ENCODE measurements at regions not wholly inside any gene's neighbourhood (a gene's known extent, or its start where the extent isn't known, plus 50 kb on each side); places are given as distances from the start of the nearest gene placed in this dataset.

DNA sequence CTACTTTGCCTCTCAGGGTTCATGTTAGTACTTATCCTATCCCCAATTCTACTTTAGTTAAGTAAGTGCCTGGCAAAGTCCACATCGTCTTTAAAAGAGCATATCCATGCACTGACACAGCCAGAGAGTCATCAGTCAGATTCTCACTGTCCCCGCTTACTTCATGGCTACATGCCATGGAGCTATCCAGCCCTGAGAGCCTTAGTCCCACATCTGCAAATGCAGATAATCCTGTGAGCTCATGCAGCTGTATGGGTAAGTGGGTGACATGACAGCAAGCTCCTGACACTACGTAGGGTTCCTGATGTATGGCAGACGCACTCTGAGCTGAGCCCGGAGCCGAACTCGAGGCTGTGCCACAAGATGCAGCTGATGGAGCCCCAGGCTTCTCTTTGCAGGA lies 661.5 kb downstream of the LIG4 start:
- DNase-seq = no peak

DNA sequence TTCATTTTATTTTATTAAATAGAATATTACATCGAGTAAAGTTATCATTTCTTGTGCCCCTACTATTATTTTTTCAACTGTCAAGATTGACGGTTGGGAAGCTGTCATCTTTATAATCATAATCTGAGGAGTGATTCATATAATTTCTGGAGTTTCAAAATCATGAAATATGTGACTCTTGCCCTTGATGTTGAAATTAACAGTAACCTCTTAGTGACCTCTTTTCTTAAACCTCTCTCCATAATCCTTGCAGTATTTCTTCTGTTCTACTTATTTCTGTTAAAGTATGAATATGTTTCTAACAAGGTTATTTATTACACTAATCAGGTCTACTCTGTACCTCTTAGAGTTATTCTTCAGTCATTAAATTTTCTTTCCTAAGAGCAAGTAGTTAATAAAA lies 663.8 kb downstream of the LIG4 start:
- no peak for DNase-seq

DNA sequence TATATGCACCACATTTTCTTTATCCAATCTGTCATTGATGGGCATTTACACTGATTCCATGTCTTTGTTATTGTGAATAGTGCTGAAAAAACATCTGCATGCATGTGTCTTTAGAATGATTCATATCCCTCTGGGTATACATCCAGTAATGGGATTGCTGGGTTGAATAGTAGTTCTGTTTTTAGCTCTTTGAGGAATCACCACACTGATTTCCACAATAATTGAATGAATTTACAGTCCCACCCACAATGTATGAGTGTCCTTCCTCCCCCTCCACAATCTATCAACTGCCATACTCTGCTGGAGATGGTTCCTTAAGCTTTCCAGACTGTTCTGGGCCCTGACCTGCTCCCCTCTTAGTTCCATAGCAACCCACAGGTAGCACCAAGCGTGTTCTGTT lies 667.0 kb downstream of the LIG4 start:
- no peak for DNase-seq

DNA sequence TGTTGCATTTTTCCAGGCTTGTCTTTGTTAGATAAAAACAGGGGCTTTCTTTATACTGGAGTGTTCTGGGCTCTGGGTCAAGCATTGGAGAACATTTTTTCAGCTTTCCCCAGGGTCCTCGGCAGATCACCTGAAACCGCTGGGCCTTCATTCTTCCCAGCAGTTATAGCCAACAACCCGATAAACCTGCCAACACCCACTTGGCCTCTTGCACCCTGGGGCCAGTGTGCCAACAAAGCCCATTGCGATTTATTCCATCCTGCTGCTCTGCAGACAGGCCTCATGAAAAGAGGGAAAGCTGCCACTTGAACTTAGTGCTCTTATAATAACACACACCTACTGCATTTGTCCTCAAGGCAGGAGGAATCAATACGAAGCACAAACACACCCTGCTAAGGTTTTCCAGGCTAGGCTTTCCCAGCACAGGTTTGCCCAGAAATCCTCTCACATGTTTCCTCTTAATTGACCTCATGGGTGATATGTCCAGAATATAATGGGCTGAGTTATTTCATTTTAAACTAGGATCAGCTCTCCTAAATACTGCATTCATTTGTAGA lies 669.3 kb downstream of the LIG4 start:
- peak; percentile 61 for DNase-seq

DNA sequence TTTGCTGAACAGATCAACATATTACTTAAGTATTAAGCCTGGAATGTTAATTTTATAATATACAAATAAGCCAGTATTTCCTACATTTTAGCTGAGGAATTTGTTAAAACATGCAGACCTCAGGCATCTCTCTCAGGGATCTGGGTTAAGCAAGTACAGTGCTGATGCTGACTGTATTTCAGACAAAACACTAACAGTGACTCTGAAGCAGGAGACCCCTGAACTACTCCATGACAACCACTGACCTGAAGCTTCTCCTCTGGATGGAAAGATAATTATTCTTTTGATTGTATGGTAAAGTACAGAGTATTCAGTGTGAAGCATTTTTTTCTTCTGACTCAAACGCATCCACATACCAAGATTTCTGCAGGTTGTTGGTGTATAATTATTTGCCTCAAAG lies 680.8 kb downstream of the LIG4 start:
- DNase-seq = no peak

DNA sequence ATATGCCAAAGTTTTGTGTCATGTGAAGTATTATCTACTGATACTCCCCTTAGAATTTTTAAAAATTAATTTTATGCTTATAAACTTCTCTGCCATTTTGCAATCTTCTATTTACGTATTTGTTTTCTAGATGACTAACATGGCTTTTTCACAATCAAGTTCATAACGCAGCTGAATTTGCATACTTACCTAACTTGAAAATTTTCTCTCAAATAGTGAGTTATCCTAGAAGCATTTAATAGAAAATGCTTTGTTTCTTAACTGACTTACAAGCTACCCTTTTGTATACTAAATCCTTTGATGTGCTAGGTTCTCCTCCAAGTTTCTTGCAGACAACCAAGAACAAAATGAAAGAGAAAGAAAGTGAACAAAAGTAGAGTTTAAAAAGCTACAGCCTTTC lies 683.5 kb downstream of the LIG4 start:
- no peak for DNase-seq

DNA sequence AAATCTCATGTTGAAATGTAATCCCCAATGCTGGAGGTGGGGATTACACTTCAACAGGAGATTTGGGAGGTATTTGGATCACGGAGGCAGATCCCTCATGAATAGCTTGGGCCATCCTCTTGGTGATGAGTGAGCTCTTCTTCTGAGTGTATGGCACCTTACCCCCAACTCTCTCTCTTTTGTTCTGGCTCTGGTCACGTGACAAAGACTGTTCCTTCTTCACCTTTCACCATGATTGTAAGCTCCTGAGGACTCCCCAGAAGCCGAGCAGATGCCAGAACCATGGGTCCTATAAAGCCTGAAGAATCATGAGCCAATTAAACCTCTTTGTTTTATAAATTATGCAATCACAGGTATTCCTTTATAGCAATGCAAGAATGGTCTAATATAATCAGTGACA lies 684.2 kb downstream of the LIG4 start:
- DNase-seq = no peak

DNA sequence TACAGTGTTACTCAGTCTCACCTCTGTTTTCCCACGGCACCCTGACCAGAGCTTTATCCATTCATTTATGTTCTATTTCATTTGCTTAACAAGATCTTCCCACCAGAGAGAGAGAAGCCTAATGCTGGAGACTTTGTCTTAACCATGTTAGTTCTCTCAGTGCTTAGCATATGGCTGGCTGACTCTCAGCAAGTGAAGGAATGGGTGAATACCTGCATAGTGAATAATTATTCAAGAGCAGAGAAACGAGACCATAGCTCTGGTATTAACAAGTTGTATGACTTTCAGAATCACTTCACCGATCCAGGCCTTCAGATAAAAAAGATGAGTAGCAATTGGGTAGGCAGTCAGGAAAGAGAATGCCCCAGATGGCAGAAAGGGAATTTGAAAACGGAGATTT lies 686.3 kb downstream of the LIG4 start:
- DNase-seq = no peak

DNA sequence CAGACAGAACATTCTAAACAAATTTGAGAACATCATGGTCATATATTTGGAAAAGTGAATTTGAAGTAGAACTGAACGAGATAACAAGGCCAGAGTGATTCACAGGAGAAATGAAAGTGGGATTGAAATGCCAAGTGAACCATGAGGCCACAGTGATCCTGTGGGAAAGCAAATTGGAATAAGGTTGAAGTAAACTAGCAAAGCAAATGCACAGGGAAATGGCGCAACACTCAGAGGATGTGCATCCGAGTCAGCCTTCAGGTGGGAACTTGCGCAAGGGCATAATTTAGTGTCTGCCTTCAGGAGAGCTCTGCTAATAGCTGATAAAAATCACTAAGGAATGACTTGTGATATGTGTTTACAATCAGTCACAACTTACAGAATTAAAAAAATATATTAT lies 696.6 kb downstream of the LIG4 start:
- no peak for DNase-seq

DNA sequence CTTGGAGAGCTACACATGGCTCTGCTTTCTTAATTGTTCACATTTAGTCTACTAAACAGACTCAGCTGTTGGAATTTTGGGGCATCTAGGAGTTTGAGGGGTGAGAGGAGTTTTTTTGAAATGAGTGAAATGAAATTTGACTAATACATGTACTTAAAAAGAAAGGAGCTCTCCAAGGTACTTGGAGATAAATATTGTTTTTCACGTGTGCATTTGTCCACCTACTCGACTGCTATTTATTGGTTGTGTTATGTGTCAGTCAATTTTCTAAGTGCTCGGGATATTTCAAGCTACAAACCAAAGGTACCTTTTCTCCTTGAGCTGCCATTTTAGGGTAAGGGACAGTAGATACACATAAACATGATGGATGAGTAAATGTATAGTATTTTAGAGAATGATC lies 697.0 kb downstream of the LIG4 start:
- no peak for DNase-seq

DNA sequence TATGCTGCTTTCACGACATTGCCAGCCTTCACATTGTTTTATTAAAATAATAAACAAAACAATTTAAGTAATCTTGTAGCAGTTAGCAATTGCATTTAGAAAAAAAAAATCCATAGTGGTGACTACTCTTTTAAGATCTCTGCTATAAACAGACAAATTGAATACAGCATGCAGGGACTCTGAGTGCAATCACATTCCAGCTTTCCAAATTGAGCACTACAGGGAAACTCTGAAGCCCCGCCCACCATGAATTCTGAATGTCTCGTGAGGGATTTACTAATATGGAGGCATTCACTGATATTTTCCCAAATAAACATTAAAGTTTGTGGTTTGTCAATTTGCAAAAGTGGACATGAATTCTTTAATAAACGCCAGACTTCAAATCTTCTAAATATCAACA lies 698.8 kb downstream of the LIG4 start:
- no peak for DNase-seq

DNA sequence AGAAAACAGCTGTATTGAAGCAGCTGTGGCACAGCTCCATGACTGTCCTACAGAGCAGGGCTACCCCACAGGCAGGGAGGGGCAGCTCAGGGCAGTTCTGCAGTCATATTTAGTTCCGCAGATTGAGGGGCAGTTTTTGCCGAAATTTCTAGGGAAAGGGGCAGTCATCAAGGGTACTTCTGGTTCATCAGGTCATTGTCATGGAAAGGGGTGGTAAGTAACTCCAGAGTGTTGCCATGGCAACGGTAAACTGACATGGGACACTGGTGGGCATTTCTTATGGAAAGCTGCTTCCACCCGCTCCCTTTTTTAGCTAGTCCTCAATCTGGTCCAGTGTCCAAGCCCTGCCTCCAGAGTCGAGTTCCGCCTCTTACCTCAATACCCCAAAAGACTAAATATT lies 702.8 kb downstream of the LIG4 start:
- DNase-seq = no peak

DNA sequence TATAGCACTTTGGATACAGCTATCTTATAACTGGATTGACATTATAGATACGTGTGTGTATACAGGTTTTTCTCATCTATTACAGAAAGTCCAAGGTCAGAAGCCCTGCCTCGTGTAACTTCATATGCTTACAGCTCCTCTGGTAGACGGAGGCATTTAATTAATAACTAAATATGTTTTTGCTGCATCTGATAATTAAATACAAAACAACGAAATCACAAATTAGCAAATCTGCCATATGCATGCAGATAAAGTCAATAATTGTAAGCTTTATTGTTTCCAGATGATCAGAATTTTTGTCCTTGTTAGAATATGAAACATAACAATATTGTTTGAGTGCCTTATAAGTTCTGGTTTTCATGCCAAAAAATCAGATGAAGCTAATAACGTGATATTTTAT lies 717.7 kb downstream of the LIG4 start:
- DNase-seq = no peak

DNA sequence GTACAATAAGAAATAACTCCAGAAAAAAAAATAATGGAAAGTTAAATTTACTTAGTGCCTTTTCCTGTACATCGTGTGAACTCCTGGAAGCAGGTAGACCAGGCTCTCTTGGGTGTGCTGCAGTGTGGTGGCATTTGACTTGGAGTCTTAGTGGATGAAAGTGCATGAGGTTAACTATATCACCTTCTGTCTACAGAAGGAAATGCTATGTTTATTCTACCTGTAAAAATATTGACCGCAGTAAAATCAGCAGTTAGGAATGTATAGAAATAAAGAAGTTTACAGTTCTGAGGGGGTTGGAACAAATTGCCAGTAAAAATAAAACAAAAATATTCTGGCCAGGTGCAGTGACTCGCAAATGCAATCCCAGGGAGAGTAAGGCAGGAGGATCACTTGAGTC lies 722.1 kb downstream of the LIG4 start:
- no peak for DNase-seq

DNA sequence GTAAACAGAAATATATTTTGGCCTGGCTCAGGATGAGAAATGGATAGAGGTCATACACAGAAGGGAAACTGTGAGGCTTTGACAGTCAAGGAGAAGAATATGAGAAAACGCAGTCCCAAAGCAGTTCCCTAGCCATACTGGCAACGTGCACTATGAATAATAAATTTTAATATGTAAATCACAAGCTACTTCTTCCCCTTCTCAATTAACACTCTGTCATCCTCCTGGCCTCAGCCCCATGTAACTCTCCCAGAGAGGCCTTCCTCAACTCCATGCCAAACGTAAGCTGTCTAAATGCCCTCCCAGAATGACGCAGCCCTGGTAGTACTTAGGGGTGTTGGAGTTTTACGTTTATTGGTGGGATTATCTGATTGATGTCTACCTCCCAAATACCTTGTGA lies 732.6 kb downstream of the LIG4 start:
- no peak for DNase-seq

DNA sequence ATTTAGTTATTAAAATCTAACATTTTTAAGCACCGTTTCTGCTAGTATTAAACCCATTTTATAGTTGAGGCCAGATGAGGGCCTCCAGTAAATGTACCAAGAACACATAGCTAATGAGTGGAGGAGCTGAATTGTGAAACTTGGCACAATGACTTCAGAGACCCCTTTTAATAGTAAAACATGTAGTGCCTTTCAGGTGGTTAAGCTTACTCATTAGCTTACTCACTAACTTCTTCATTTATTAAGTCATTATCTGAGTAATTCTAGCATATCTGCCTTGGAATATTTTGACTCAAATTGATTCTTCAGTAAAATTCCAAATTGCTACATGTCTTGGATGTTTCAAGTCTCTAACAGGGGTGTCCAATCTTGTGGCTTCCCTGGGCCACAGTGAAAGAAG lies 735.2 kb downstream of the LIG4 start:
- no peak for DNase-seq

DNA sequence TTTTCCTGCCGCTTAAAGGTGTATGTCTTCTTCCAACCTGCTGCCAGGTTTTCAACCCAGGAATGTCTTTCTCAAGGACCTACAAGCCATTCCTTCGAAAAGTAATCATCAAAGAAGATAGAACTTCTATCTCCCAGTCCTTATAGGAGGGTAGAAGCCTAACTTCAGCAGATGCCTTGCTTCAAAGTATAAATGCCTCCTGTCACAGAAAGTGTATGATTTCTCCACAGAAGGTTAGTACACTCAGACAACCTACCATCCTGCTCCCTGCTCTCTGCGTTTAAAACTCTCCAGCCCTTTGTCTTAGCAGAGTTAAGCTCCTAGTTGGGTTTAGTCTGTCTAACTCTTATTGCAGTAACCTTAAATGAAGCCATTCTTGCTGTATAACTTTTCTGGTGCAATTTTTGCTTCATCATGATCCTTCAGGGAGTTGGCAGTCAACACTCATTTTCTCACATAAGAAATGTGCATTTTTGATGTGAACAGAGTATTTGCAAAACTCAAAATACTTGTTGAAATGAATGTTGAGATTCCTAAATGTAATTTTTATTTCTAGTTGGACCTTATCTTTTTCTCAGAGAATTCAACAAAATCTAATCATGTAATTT lies 737.5 kb downstream of the LIG4 start:
- DNase-seq = no peak

DNA sequence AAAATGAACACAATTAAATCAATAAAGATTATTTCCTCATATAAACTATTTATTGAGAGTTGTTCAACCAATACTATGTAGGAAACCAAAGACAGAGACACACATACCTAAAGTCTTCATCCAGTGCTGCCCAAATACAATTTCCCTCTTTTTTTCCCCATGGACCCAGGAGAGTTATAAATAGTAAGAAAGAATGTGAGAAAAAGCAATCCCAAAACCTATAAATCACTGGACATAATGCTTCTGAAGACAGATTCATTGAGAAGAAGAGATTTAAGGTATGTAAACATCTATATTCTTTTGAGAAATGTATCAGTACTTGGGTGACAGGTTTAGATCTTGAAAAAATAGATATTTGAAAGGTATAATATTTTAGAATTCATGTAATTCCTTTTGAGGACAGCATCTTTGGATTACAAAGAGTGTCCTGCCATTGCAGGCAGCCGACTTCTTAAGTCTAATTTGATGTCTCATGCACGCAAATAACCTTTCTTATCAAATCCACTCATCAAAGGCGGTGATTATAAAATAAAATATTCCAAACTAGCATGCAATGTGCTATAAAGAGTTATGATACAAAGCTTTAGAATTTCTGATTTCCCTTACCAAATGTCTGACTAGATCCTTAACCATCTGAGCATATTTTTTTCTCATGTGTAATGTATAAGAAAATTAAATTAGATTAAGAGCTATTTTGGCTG lies 739.4 kb downstream of the LIG4 start:
- no peak for DNase-seq

DNA sequence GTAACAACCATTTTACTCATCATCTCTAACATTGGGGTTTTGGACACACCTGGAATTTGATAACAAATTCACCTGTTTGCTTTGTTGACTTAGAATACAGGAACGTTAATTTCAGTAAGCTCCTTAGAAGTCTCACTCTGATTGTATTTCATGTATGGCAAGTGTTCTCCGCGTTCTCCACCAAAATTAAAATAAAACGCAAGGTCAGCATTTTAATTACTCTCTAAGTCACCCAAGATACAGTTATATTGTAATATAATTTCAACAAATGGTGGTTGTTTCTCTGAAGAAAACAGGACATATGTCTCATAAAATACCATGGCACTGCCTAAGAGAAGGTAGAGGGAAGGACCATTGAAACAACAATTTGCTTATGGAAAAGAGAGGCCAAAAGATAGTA lies 742.1 kb downstream of the LIG4 start:
- no peak for DNase-seq

DNA sequence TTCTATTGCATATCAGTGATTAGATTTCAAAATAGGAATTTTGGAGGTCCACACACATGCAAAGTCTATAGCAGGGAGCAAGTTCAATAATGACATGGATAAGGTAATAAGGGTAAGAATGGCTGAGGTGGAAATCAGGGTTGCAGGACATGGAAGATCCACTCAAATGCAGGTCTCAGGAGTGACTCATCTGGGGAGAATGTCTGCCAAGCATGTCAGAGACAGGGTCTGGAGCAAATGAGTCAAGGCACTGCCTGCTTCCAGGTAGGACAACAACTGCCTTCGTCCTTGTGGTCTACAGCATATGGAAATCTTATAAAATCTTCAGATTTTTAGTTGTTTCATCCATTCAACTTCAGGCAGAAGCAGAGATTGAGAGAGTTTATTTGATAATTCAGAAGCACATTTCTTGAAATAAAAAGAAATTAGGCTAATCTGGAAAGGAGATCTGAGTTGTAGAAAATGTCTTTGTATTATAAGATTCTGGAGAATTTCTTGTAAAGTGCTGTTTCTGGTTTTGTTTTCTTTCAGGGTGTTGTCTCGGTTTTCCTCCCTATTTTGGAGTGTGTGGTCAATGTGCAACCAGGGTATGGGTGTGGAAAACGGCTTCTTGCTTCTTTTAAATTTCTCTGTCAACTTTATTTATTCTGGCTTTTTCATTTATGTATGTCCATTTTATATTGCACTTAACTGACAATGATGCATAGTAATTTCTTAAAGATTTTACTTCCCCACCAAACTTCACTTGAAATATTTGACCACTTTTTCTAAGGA lies 748.8 kb downstream of the LIG4 start:
- no peak for DNase-seq

DNA sequence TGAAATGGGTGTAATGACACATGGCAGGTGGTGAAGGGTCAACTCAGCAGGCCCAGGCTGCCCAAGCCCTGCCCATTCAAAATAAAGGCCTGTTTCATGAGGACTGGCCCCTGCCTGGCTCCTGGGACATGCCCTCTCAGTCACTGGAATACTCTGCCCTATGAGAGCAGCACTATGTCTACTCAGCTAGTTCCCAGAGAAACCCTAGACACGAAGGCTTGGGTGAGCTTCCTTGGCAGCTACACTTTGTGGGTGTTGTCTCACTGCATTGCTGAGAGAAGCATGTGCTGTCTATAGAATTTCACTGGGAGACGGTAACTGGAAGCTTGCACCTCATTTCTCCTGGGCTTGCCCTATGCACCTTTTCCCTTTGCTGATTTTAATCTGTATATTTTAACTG lies 752.8 kb downstream of the LIG4 start:
- no peak for DNase-seq

DNA sequence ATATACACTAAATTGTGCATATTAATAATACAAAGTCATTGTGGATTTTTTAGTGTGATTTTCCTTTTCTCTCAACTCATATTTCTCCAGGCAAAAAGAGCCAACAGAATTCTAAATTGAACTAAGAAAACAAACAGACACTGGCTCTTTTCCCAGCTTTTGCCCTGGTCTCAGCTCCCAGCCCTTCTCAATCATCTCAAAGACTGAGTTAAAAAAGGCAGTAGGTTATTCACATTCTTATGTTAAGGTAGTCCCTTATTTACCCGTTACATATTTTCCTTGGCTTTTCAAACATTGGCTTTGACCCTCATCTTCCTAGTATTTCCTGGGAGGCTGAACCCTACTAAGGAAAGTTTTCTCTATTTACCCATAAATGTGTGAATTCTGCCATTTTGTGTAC lies 753.6 kb downstream of the LIG4 start:
- DNase-seq = no peak

DNA sequence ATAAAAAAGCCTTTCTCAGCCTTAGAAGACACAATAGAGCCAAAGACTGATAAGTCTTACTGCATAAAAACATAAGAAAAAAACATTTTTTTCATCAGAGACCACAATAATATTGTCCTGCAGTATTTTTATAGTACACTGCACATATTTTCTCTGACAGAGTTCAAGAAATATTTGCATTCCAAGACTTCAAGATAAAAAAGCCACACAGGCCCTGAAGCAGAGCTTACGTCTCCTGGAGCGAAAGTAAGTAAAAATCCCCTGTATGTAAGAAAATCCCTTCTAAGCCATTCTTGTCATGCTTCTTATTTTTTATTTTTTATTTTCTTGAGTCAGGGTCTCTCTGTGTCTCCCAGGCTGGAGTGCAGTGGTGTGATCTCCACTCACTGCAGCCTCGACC lies 755.9 kb downstream of the LIG4 start:
- no peak for DNase-seq

DNA sequence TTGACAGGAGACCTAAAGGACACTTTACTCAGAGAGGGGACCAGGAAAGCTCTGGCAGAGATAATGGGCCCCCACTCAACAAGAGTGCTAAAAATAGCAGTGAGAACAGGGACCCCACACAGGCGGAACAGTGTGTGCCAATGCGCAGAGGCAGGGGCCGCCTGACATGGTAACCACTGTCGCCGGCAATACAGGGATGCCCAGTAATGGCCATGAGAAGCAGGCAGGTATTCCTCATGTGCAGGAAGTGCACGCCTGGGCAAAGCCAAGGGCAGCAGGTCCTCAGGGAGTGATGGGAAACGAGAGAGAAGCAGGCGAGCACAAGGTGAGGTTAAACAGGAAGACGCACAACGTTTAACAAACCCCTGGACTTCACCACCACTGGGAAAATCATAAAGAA lies 757.1 kb downstream of the LIG4 start:
- DNase-seq = peak; percentile 87

Measured in NCI-H748 treated with DMSO at 0.1 percent for 48 hours (cell line).